Body of pancreas (tissue), 4 donors: ENCODE measurements at regions not wholly inside any gene's neighbourhood (a gene's known extent, or its start where the extent isn't known, plus 50 kb on each side); places are given as distances from the start of the nearest gene placed in this dataset.

ENCODE experiments used
- ATAC-seq: fragments of 150-250 bp; one replicate; pipeline ENCODE4 v1.9.1; 2016
- DNase-seq, 4 donors: peaks; one replicate each; pipeline ENCODE4 v3.0.0-alpha.2; 2019
- H3K27ac ChIP-seq, 4 donors: fragments of 200-600 bp; sonication (generic); 1 replicate in 3 of 4; 2 replicates in 1 of 4; pipeline versions ENCODE4 v1.5.1 to v1.6.1; 2016 to 2019; ENCODE audit warnings: mild to moderate bottlenecking in 1 of 4, mixed read lengths in 1 of 4, moderate library complexity in 1 of 4
- H3K27me3 ChIP-seq, 2 donors: fragments of 200-600 bp; sonication (generic); one replicate each; pipeline ENCODE4 v1.6.0; 2016; ENCODE audit warnings: mild to moderate bottlenecking in 1 of 2
- H3K36me3 ChIP-seq, 2 donors: fragments of 200-600 bp; sonication (generic); replicated peaks in 1 of 2; 2 replicates each; pipeline ENCODE4 v1.5.1; 2016; ENCODE audit warnings: low read depth in 2 of 2; ENCODE audit not compliant: insufficient read depth in 1 of 2
- H3K4me1 ChIP-seq: fragments of 200-600 bp; sonication (generic); one replicate; pipeline ENCODE4 v1.6.0; 2016
- H3K4me3 ChIP-seq, 2 donors: fragments of 200-600 bp; sonication (generic); 1 replicate in 1 of 2; 2 replicates in 1 of 2; pipeline ENCODE4 v1.5.1; 2016 to 2019
- H3K9me3 ChIP-seq, 3 donors: fragments of 200-600 bp; sonication (generic); 1 replicate in 2 of 3; 2 replicates in 1 of 3; pipeline ENCODE4 v1.5.1; 2016
- CTCF ChIP-seq, 7 experiments: fragments of 450-650 bp in 4 of 7; fragments of 200-600 bp in 3 of 7; sonication (generic) in 3 of 7; IDR thresholded peaks; one replicate each; pipeline ENCODE4 v1.5.1; 2016 to 2019; ENCODE audit warnings: antibody characterized with exemption in 7 of 7
- POLR2A ChIP-seq, 3 donors: fragments of 450-650 bp; IDR thresholded peaks; one replicate each; pipeline ENCODE4 v1.6.1; 2016; ENCODE audit warnings: antibody characterized with exemption in 3 of 3, mild to moderate bottlenecking in 2 of 3
- WGBS, 2 donors: methylation state at CpG; one replicate each; pipeline ENCODE4 v1.1.5; 2017; 5-methylcytosine and 5-hydroxymethylcytosine counted together
- intact Hi-C: fragments of 100-400 bp; cut with DNase I; formaldehyde crosslinking; loops from one replicate; pipeline ENCODE4 v1.15.1; 2023

- Histone ChIP-seq H3K9me3 (no peaks in the 10 kb centered on the region), H3K4me1 (no peaks in the 10 kb centered on the region), H3K4me3 (no peak overlapping the region), H3K36me3 (no peaks in the 10 kb centered on the region), H3K27ac (no peak overlapping the region), H3K27me3 (no peaks in the 10 kb centered on the region)
- intact Hi-C loops, result no loop called here
- TF ChIP-seq CTCF (IDR thresholded peaks at IDR 0.05) (no peak), POLR2A (IDR thresholded peaks at IDR 0.05) (no peak)
- WGBS, 2 donors, result 90% methylated on average over 23 to 33 of the region's 38 CpGs
- no peak for DNase-seq
- no peak for ATAC-seq
Measured at GRCh38 chr3:118269537-118270125, 765.0 kb downstream of the IGSF11 start.

- no peak for ATAC-seq
- no peak for DNase-seq
- Histone ChIP-seq H3K36me3 (no peaks in the 10 kb centered on the region), H3K4me3 (no peak overlapping the region), H3K27ac (no peak overlapping the region), H3K9me3 (no peaks in the 10 kb centered on the region), H3K4me1 (no peaks in the 10 kb centered on the region), H3K27me3 (no peaks in the 10 kb centered on the region)
- WGBS, 2 donors, result 68 to 76% methylated on average over 2 of the region's 2 CpGs
- TF ChIP-seq CTCF (IDR thresholded peaks at IDR 0.05) (no peak), POLR2A (IDR thresholded peaks at IDR 0.05) (no peak)
- intact Hi-C loops, result no loop called here
Measured at GRCh38 chr3:118272991-118273390, 761.7 kb downstream of the IGSF11 start.

- H3K27me3 ChIP-seq, result no peaks in the 10 kb centered on the region
- WGBS, 2 donors, result 67 to 72% methylated on average over 1 of the region's 1 CpG
- no peak for DNase-seq
- no peak overlapping the region for H3K27ac ChIP-seq
- H3K4me1 ChIP-seq, result no peaks in the 10 kb centered on the region
- no peak for TF ChIP-seq POLR2A (IDR thresholded peaks at IDR 0.05)
- no peak for TF ChIP-seq CTCF (IDR thresholded peaks at IDR 0.05)
- no peak for ATAC-seq
- intact Hi-C loops, result no loop called here
- no peaks in the 10 kb centered on the region for H3K9me3 ChIP-seq
- H3K36me3 ChIP-seq, result no peaks in the 10 kb centered on the region
- no peak overlapping the region for H3K4me3 ChIP-seq
Measured at GRCh38 chr3:118277814-118278213, 756.8 kb downstream of the IGSF11 start.

GRCh38 chr3:118292841-118293240 lies 741.8 kb downstream of the IGSF11 start:
- intact Hi-C loops, result no loop called here
- Histone ChIP-seq H3K4me1 (no peaks in the 10 kb centered on the region), H3K36me3 (no peaks in the 10 kb centered on the region), H3K9me3 (no peaks in the 10 kb centered on the region), H3K27me3 (no peaks in the 10 kb centered on the region), H3K4me3 (no peak overlapping the region), H3K27ac (no peak overlapping the region)
- WGBS, 2 donors, result 41 to 69% methylated on average over 1 of the region's 1 CpG
- TF ChIP-seq CTCF (IDR thresholded peaks at IDR 0.05), result no peak
- no peak for TF ChIP-seq POLR2A (IDR thresholded peaks at IDR 0.05)
- ATAC-seq (no peak), DNase-seq (no peak)

GRCh38 chr3:118298133-118298532 lies 736.5 kb downstream of the IGSF11 start:
- H3K9me3 ChIP-seq, result no peaks in the 10 kb centered on the region
- intact Hi-C loops, result no loop called here
- ATAC-seq (no peak), DNase-seq (no peak)
- no peak overlapping the region for H3K4me3 ChIP-seq
- no peaks in the 10 kb centered on the region for H3K27me3 ChIP-seq
- H3K4me1 ChIP-seq, result no peaks in the 10 kb centered on the region
- TF ChIP-seq POLR2A (IDR thresholded peaks at IDR 0.05) (no peak), CTCF (IDR thresholded peaks at IDR 0.05) (no peak)
- H3K27ac ChIP-seq, result no peak overlapping the region
- H3K36me3 ChIP-seq, result no peaks in the 10 kb centered on the region
